ENCODE measurements at regions not wholly inside any gene's neighbourhood (a gene's known extent, or its start where the extent isn't known, plus 50 kb on each side); places are given as distances from the start of the nearest gene placed in this dataset.

DNA sequence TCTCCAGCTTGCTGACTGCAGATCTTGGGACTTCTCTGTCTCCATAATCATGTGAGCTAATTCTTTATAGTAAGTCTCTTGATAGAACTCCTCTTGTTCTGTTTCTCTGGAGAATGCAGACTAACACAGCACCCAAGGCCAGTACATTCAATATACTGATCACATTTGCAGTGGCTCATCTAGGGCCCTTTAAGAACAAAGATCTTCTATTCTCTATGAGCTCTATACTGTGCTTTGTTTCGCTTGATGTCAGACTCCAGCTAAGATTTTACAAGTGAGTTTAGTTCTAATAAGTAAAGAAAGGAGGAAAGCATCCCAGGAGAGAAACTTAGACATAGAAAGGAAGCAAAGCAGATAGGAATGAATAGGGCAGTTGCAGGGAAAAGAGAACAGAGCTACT lies 69.3 kb upstream of the TMPO start:
- Histone ChIP-seq H3K79me2 (ENCODE audit: insufficient read depth, low read length) (no peaks in the 10 kb centered on the region), H3K27me3 (ENCODE audit: insufficient read depth, low read length) (no peaks in the 10 kb centered on the region), H3K27ac (ENCODE audit: insufficient read length, low read depth, low read length) (no peak overlapping the region), H2BK120ac (ENCODE audit: low read depth, low read length, poor library complexity, severe bottlenecking) (no peak overlapping the region), H3K23me2 (ENCODE audit: insufficient read length, low read depth, low read length, poor library complexity, severe bottlenecking) (no peaks in the 10 kb centered on the region), H3K4ac (ENCODE audit: low read depth, low read length) (no peak overlapping the region), H2AK5ac (ENCODE audit: insufficient read length, low read length) (no peak overlapping the region), H3K9ac (ENCODE audit: extremely low read depth, insufficient read length, low read length) (no peak overlapping the region), H3T11ph (ENCODE audit: low read length) (no peak overlapping the region), H4K91ac (ENCODE audit: insufficient read length, low read depth, low read length) (no peak overlapping the region), H3K4me2 (ENCODE audit: insufficient read depth, insufficient read length, low read length) (no peak overlapping the region), H2BK20ac (ENCODE audit: low read depth, low read length, poor library complexity, severe bottlenecking) (no peak overlapping the region), H2AFZ (ENCODE audit: low read length) (no peak overlapping the region), H3K79me1 (ENCODE audit: insufficient read depth, low read depth, low read length, poor library complexity, severe bottlenecking) (no peaks in the 10 kb centered on the region), H3K9me3 (ENCODE audit: control insufficient read depth, low read depth, low read length) (no peaks in the 10 kb centered on the region), H3K18ac (ENCODE audit: insufficient read length, low read depth, low read length) (no peak overlapping the region), H2BK12ac (ENCODE audit: insufficient read length, low read depth, low read length) (no peak overlapping the region), H2BK5ac (ENCODE audit: insufficient read length, low read length) (no peak overlapping the region), H3K56ac (ENCODE audit: insufficient read length, low read depth, low read length) (no peak overlapping the region), H3K23ac (ENCODE audit: insufficient read length, low read depth, low read length) (no peak overlapping the region), H3K14ac (ENCODE audit: insufficient read depth, low read length) (no peak overlapping the region), H2BK15ac (ENCODE audit: low read depth, low read length) (no peak overlapping the region), H3K4me1 (ENCODE audit: insufficient read depth, low read length) (no peaks in the 10 kb centered on the region), H4K20me1 (ENCODE audit: control insufficient read depth, insufficient read depth, insufficient read length) (no peaks in the 10 kb centered on the region), H4K8ac (replicated peaks; ENCODE audit: insufficient read length, low read depth, low read length) (no peak overlapping the region), H4K5ac (ENCODE audit: insufficient read length, low read depth, low read length) (no peak overlapping the region)
- peak overlapping the region in 1 of 3 experiments; percentile 20; a peak in 1 of 7 replicates for H3K27ac Mint-ChIP-seq
- peaks cover 0 to 3% of the 10 kb centered on the region in 2 experiments; a peak in 1 of 5 replicates for H3K9me3 Mint-ChIP-seq
- H3K36me3 Mint-ChIP-seq (ENCODE audit: insufficient read depth in 1 of 3, low read depth in 3 of 3) = no peaks in the 10 kb centered on the region; a peak in 1 of 7 replicates
- no peak for TF ChIP-seq CTCF (conservative IDR thresholded peaks at IDR 0.05)
- H3K4me1 Mint-ChIP-seq = peaks cover 10 to 19% of the 10 kb centered on the region in 2 experiments
- no peak overlapping the region for H3K4me3 Mint-ChIP-seq
- no CpG with 5 or more reads among the region's 1 CpG for WGBS (ENCODE audit: extremely low coverage, insufficient read length, low lambda C conversion rate)
- H3K27me3 Mint-ChIP-seq (ENCODE audit: low read depth) = no peaks in the 10 kb centered on the region
- DNase-seq = no peak

Measured in H9 (cell line).